GM20000 (cell line): ENCODE measurements at regions not wholly inside any gene's neighbourhood (a gene's known extent, or its start where the extent isn't known, plus 50 kb on each side); places are given as distances from the start of the nearest gene placed in this dataset.

Experiments used
- DNase-seq: peaks from one replicate; pipeline ENCODE4 v3.0.0; 2012; ENCODE audit warnings: low spot score
- TF ChIP-seq, protein P1 (sequence below): IDR thresholded peaks from 2 replicates; pipeline ENCODE4 v1.5.1; 2012; ENCODE audit warnings: mild to moderate bottlenecking, control low read depth; ENCODE audit errors: extremely low read depth, missing control alignments

DNA sequence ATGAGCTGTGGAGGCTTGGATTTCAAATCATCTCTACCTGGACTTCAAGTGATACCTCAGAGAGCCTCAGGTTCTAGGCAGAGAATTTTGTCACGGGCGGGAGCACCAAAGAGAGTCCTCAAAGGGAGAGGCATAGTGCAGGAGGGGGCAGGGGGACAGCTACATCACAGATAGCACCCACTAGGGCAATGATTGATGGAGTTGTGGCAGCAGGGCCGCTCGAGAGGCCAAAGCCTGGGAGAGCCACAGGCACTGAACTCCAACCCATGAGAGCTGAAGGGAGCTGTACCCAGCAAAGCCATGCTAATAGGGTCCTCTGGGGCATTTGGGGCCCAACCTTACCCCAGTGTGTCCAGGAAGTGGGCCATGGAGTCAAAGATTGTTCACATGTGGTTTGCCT is 232.0 kb upstream of the PCDH15 start:
- TF ChIP-seq, protein P1, sequence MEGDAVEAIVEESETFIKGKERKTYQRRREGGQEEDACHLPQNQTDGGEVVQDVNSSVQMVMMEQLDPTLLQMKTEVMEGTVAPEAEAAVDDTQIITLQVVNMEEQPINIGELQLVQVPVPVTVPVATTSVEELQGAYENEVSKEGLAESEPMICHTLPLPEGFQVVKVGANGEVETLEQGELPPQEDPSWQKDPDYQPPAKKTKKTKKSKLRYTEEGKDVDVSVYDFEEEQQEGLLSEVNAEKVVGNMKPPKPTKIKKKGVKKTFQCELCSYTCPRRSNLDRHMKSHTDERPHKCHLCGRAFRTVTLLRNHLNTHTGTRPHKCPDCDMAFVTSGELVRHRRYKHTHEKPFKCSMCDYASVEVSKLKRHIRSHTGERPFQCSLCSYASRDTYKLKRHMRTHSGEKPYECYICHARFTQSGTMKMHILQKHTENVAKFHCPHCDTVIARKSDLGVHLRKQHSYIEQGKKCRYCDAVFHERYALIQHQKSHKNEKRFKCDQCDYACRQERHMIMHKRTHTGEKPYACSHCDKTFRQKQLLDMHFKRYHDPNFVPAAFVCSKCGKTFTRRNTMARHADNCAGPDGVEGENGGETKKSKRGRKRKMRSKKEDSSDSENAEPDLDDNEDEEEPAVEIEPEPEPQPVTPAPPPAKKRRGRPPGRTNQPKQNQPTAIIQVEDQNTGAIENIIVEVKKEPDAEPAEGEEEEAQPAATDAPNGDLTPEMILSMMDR = no peak
- DNase-seq = no peak

DNA sequence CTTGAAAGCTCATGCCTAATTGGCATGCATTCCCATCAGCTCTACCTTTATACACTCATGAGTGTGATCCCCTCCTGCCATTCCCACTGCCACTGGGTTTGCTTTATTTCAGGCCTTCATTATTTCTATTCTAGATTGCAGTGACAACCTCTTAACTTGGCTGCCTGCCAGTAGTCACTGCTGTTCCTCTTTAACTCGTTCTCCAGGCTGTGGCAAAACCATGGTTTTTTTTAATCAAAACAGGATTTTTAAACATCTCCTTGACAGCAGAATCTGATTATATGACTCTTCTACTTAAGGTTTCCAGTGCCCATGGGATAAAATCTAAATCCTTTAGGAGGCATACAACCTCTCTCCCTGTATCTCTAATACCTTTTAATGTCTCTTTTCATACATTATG is 223.7 kb upstream of the PCDH15 start:
- TF ChIP-seq, protein P1 = no peak
- no peak for DNase-seq

- DNase-seq = no peak
- TF ChIP-seq, protein P1 = no peak
These were observed 218.4 kb upstream of the PCDH15 start for GRCh38 chr10:55019439-55019838.

DNA sequence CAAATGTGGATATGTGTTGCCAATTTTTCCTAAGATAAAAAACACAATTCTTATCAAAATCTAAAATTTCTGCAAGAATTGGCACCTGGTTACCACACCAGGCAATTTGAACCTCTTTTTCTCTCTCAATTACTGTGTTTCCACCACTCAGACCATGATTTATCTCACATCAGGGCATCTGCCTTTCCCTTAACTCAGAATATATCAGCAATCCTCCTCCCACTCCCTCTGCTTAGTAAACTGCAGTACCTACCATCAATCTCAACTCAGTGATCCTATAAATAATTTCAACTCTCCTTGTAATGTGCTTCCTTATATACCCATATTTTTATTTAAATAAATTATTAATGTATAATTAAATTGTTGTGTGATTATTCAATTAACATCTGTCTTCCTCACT is 212.3 kb upstream of the PCDH15 start:
- no peak for DNase-seq
- TF ChIP-seq, protein P1 = no peak

- no peak for DNase-seq
- TF ChIP-seq, protein P1 = no peak
These were observed 201.4 kb upstream of the PCDH15 start for GRCh38 chr10:55002420-55002819.

GRCh38 chr10:55001422-55001821 is 200.4 kb upstream of the PCDH15 start:
- TF ChIP-seq, protein P1 = no peak
- DNase-seq = no peak

GRCh38 chr10:54993148-54993547 is 192.1 kb upstream of the PCDH15 start:
- no peak for DNase-seq
- TF ChIP-seq, protein P1 = no peak
